GM19324 (cell line): ENCODE measurements at regions not wholly inside any gene's neighbourhood (a gene's known extent, or its start where the extent isn't known, plus 50 kb on each side); places are given as distances from the start of the nearest gene placed in this dataset.

Source experiments
- ATAC-seq: cut with Tn5 transposase; IDR thresholded peaks from one replicate; pipeline ENCODE4 v1.9.1; 2021; ENCODE audit warnings: mild to moderate bottlenecking, moderate library complexity; ENCODE audit not compliant: unreplicated experiment, low FRiP score

- ATAC-seq, result no peak
These were observed 782.8 kb downstream of the TFAP2A start for GRCh38 chr6:9632026-9632425.

DNA sequence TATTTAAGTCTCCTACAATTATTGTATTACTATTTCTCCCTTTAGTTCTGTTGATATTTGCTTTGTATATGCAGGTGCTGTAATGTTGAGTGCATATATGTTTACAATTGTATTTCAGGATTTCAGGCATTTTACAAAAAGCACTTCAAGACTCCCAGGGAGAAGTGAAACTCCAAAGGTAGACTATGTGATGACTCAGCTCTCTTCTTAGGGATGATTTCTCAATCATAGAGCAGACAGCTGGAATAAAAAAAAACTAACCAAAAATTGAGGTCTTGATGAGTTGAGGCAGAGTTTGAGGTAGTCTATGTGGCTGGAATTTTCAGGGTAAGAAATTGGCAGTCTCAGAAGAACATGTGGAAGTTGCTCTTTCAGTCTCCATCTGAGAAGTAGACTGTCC, 786.1 kb downstream of the TFAP2A start:
- ATAC-seq, result no peak

GRCh38 chr6:9627916-9628315, 787.0 kb downstream of the TFAP2A start:
- ATAC-seq, result no peak

GRCh38 chr6:9623985-9624384, 790.9 kb downstream of the TFAP2A start:
- no peak for ATAC-seq

GRCh38 chr6:9623228-9623832, 791.5 kb downstream of the TFAP2A start:
- ATAC-seq, result no peak

- no peak for ATAC-seq
These were observed 793.6 kb downstream of the TFAP2A start for GRCh38 chr6:9621276-9621675.

DNA sequence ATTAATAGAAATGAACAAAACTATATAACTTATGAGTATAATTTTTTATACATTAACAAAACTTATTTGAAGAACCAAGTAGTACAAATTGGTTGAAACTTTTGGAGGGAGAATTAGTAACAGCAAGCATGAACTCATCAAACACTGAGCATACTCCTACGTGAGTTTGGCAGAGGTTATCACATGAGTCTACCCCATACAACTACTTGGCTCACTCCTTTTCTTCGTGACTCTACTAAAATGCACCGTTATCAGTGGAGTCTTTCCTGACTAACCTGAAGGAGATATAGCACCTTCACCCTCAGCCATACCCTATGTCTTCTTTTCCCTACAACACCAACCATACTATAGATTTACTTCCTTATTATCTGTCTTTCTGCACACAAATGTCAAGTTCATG, 794.2 kb downstream of the TFAP2A start:
- no peak for ATAC-seq

GRCh38 chr6:9620263-9620662, 794.6 kb downstream of the TFAP2A start:
- no peak for ATAC-seq

GRCh38 chr6:9614778-9615177, 800.1 kb downstream of the TFAP2A start:
- no peak for ATAC-seq

GRCh38 chr6:9612489-9612888, 802.4 kb downstream of the TFAP2A start:
- no peak for ATAC-seq

DNA sequence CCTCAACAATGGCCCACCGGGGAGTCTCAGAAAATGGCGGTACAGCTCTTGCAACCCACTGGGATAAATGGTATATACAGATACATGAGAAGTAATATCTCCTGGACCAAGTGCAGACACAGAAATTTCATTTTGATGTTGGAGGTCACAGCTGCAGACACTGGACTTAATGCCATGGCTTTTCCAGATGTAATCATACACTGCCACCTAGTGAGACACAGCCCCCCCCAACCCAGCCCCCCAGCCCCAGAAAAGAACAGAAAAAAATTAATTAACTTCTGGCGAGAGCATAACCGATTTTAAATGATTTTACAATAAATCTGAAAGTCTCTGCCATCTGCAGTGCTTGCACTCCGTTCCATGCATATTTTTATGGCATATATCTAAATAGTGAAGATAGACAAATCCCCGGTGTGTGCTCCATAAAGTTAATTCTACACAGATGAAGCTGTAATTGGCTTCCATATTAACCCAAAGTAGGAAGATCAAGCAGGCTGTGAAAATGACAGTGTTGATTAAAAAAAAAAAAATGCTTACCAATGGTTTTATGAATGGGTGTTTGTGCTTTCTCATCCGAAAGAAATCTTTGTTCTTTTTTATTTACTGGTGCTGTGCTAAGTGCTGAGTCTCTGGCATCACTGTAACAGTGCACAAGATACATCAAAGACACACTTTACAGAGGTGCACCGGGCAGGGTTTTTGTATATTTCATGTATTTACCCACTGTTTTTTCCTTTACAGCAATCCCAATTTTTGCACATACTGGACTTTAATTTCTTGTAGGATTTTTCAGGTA, 804.1 kb downstream of the TFAP2A start:
- ATAC-seq, result no peak

DNA sequence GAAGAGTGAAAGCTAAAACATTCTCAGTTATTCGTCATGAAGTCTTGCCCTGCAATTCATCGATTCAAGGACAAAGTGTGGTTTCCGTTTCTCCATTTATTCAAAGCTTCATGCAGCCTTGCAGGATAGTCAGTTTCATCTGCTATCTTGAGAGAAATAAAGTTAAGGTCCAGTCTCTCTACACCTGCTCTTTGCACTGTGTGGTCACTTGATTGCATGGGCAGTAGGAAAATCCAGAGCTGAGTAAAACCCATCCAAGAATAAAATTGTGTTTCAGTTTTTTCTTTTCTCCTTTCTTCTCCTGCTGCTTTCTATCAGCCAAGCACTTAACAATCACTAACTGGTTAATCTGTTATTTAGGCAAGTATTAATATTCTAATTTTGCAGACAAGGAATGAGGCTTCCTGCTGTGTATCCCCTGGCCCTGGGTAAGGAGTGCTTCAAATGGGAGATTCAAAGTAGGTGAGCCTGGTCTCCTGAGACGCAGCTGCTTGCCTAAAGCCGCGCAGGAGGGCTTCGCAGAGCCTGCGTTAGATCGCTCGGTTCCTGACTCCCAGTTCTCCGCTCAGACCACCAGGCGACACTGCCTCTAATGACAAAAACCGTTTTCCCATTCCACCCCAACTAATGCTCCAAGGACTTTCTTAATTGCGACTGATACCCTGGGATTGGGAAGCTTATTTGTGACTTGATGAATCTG, 808.3 kb downstream of the TFAP2A start:
- no peak for ATAC-seq

DNA sequence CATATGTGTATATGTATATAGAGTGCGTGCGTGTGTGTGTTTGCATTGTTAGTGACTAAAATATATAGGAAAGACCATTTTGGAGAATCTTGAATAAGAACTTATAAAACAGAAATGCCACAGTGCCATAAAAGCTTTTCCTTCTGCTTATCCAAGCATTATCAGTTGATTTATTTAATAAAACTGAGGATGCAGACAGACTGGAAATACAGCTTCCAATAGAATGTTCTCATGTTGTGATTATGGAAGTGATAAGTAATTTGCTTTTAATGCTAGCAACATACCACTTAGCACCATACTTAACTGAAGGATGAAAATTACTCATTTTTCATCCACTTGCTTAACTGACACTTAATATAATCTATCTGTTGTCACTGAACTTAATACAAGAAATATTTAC, 820.1 kb downstream of the TFAP2A start:
- ATAC-seq, result no peak

DNA sequence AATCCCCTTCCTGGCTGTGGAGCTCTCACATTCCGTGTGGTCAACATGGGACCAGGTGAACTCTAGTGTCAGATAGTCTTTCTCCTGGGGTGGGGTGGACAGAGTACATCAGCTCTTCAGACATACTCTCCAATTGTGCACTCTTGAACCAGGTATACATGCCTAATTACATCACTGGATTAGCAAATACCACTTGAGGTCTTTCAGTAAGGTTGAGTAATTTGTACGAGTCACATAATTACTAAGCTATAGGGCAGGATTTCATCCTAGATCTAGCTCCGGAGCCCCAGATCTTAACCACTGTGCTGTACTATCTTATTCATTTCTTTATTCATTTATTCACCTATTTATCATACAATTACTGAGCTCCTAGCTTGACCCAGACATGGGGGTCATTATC, 821.3 kb downstream of the TFAP2A start:
- ATAC-seq, result no peak

- ATAC-seq, result no peak
These were observed 831.0 kb downstream of the TFAP2A start for GRCh38 chr6:9583753-9584352.

DNA sequence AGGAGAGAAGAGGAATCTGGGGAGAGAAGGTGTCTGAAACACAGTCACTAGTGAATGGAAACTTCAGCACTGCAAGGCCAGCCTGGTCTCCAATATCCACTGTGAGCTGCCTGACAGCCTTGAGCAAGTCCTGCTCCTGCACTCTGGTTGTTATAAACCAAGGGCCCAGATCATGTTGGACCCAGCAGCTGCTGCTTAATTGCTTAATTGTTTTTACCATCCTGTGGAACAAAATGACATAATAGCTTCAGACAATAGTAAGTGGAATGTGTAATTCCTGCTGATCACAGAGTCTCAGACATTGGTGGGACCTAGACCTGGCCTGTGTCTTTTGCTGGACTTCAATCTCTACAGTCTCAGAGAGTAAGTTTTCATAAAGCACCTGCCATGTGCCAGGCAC, 833.7 kb downstream of the TFAP2A start:
- ATAC-seq, result no peak

DNA sequence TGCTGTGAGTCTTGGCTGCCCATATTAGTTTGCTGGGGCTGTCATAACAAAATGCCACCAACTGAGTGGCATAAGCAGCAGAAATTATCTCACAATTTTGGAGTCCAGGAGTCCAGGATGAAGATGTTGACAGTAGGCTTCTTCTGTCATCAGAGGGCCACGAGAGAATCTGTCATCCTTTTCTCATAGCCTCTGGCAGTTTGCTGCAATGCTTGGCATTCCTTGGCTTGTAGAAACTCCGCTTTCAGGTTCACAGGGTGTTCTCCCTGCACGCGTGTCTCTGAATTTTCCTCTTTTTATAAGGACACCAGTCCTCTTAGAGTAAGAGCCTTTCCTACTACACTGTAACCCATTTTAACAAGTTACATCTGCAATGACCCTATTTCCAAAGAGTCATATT, 838.4 kb downstream of the TFAP2A start:
- no peak for ATAC-seq

DNA sequence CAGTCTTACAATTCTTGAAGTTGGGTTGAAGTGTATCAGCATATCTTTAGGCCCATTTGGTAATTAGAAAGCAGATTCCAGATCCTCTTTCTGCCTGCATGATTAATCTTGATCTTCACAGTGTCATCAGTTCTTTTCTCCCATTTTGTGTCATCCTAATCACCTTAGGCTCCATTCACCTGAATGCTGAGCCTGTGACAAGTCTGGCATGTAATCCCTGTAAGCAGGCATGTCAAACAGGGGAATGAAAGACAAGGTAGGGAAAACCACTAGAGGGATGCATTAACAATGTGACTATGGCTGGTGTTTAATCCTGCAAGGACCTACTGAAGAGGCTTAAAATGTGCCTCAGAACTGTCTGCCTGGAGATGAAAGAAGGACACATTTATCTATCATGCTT, 848.8 kb downstream of the TFAP2A start:
- no peak for ATAC-seq

DNA sequence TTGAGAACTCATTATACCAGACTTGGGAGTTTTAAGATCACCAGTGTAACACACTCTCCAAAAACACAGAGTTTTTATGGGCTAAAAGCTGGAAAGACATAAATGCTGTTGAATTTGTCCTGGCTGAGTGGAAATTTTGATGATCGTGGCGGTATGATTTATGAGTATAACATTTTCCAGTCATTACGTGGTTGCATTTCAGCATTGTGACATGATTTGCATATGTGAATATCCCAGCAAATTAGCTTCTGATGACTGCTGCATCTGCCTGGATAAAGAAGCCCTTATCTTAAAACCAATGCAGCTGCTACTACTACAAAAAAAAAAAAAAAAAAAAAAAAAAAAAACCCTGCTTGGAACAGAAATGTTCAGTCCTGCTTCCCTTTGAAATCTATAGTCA, 850.9 kb downstream of the TFAP2A start:
- ATAC-seq, result no peak

DNA sequence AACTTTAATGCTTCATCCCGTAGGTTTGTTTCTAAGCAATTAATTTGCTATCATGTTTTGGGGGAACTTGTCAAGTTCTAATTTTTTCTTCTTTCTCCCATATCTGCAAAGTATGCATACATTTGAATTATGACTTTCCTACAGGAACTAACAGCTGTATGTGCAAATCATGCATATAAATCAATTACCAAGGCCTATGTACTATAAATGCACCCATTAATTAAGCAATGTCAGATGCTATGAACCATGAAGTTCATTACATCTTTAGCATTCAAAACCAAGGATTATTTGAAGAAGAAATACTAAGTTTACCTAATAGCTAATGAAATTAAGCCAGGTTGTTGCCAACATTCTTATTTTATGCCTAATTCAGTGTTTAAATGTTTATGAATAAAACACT, 851.3 kb downstream of the TFAP2A start:
- no peak for ATAC-seq

- no peak for ATAC-seq
These were observed 860.1 kb downstream of the TFAP2A start for GRCh38 chr6:9554806-9555205.
